ENCODE measurements at regions not wholly inside any gene's neighbourhood (a gene's known extent, or its start where the extent isn't known, plus 50 kb on each side); places are given as distances from the start of the nearest gene placed in this dataset.
"Not testable (repeated sequence)": the region's sequence is repeated elsewhere in the genome, so short reads cannot be mapped to it uniquely, and the experiment has no call there.

DNA sequence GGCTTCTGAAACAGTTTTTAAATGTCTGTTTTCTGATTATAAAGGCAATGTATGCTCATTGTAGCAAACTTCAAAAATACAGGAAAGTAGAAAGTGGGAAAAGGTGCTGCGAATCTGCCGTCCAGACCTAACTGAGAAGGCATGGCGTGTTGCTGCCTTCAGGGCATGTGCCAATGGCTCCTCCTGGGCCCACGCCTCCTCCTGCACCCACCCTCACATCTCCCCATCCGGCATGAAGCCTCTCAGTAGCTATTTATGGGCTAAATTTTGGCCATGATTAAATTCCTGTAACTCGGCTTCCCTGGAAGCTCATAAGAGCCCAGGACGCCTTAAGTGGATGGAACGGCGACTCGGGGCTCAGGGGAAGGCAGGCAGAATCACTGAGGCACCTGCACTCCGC lies 153.8 kb downstream of the LAT start:
- not testable (repeated sequence) for H3K9me3 ChIP-seq (ENCODE audit: low read length); H3K27ac ChIP-seq (ENCODE audit: low read depth, low read length); H3K27me3 ChIP-seq (ENCODE audit: control insufficient read depth in 1 of 2, insufficient read depth in 2 of 2, low read length in 2 of 2); H3K4me3 ChIP-seq (ENCODE audit: low read depth in 1 of 2, low read length in 2 of 2); H3K36me3 ChIP-seq (ENCODE audit: insufficient read depth, low read length); H3K9ac ChIP-seq (ENCODE audit: low read length); H3K4me1 ChIP-seq (ENCODE audit: insufficient read depth, low read length)

DNA sequence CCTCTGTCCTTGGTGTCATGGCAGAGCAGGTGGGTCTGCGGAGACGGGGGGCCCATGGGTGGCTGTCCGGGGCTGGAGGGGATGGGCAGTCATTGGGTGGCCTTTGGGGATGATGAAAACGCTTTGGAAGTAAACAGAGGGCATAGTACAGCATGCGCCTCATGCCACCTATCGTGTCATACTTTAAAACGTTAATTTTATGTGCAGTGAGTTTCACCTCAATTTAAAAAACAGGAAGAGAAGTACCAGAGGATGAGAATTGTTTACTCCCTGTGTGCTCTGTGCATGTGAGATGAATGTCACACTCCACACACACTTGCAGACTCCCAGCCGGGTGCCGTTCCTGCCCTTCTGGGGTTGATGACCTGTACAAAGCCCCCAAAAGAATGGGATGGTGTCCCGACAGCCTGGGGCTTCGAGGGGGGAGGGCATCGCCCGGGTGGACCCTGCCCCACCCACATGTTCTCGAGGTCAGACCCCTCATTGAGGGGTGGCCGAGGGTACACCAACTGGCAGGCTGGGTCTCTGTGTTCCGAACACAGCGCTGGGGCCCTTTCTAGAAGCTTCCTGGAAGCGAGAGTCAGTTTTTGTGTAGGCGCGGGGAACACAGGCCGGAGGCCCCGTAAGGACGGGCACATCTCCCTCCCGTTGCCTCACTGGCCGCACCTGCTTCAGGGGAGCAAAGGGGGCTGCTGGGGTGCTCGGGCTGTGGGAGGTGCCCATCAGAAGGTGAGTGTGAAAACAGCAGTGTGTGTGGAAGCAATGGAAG lies 153.2 kb downstream of the LAT start:
- H3K9ac ChIP-seq (ENCODE audit: low read length); H3K27me3 ChIP-seq (ENCODE audit: control insufficient read depth in 1 of 2, insufficient read depth in 2 of 2, low read length in 2 of 2); H3K27ac ChIP-seq (ENCODE audit: low read depth, low read length); H3K9me3 ChIP-seq (ENCODE audit: low read length); H3K36me3 ChIP-seq (ENCODE audit: insufficient read depth, low read length); H3K4me3 ChIP-seq (ENCODE audit: low read depth in 1 of 2, low read length in 2 of 2); H3K4me1 ChIP-seq (ENCODE audit: insufficient read depth, low read length): not testable (repeated sequence)

GRCh38 chr16:29137461-29137860 lies 152.6 kb downstream of the LAT start:
- not testable (repeated sequence) for H3K4me3 ChIP-seq (ENCODE audit: low read depth in 1 of 2, low read length in 2 of 2); H3K4me1 ChIP-seq (ENCODE audit: insufficient read depth, low read length); H3K27ac ChIP-seq (ENCODE audit: low read depth, low read length); H3K9me3 ChIP-seq (ENCODE audit: low read length); H3K27me3 ChIP-seq (ENCODE audit: control insufficient read depth in 1 of 2, insufficient read depth in 2 of 2, low read length in 2 of 2); H3K9ac ChIP-seq (ENCODE audit: low read length); H3K36me3 ChIP-seq (ENCODE audit: insufficient read depth, low read length)

DNA sequence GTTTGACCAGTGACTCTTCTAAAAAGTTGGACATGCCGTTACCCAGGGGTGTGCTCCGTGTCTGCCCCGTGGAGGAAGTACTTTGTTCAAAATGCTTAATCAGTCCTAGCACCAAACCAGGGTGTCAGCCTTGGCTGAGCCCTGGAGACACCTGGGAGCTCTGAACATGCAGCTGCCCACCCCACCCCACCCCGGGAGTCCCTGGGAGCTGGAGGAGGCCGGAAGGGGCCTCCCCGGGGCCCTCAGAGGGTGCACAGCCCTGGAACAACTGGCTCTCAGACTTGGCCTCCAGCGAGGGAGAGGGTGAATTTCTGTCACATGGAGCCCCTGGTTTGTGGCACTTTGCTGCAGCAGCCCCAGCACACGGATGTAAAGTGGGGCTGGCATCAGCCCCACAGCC lies 152.1 kb downstream of the LAT start:
- not testable (repeated sequence) for H3K27ac ChIP-seq (ENCODE audit: low read depth, low read length); H3K9ac ChIP-seq (ENCODE audit: low read length); H3K27me3 ChIP-seq (ENCODE audit: control insufficient read depth in 1 of 2, insufficient read depth in 2 of 2, low read length in 2 of 2); H3K4me1 ChIP-seq (ENCODE audit: insufficient read depth, low read length); H3K9me3 ChIP-seq (ENCODE audit: low read length); H3K4me3 ChIP-seq (ENCODE audit: low read depth in 1 of 2, low read length in 2 of 2); H3K36me3 ChIP-seq (ENCODE audit: insufficient read depth, low read length)

DNA sequence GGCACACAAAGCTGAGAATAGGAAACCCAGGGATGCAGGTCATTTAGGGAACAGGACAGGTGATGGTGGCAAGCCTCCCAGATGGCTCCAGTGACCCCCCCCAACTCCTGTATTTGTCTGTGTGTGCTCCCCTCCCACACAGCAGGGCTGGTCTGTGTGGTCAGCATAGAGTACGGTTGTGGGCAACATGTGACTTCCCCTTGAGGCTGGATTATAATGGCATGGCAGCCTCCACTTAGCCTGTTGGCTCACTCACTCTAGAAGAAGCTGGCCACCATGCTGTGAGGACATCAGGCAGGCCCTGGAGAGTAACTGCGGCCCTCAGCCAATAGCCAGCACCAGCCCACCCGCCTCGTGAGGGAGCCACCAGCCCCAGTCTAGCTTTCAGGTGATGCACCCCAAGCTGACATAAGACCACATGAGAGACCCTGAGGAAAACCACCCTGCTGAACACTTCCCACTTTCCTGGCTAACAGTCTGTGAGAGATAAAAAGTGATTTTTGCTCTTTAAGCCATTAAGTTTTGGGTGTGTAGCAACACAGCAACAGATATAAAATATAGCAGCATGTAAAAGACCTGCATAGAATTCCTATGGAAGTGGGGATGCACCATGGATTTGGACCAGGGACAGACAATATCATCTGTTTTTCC lies 151.3 kb downstream of the LAT start:
- H3K27me3 ChIP-seq (ENCODE audit: control insufficient read depth in 1 of 2, insufficient read depth in 2 of 2, low read length in 2 of 2); H3K4me1 ChIP-seq (ENCODE audit: insufficient read depth, low read length); H3K36me3 ChIP-seq (ENCODE audit: insufficient read depth, low read length); H3K9ac ChIP-seq (ENCODE audit: low read length); H3K27ac ChIP-seq (ENCODE audit: low read depth, low read length); H3K4me3 ChIP-seq (ENCODE audit: low read depth in 1 of 2, low read length in 2 of 2); H3K9me3 ChIP-seq (ENCODE audit: low read length): not testable (repeated sequence)

GRCh38 chr16:29135098-29135497 lies 150.2 kb downstream of the LAT start:
- not testable (repeated sequence) for H3K4me1 ChIP-seq (ENCODE audit: insufficient read depth, low read length); H3K9me3 ChIP-seq (ENCODE audit: low read length); H3K27ac ChIP-seq (ENCODE audit: low read depth, low read length); H3K36me3 ChIP-seq (ENCODE audit: insufficient read depth, low read length); H3K4me3 ChIP-seq (ENCODE audit: low read depth in 1 of 2, low read length in 2 of 2); H3K9ac ChIP-seq (ENCODE audit: low read length); H3K27me3 ChIP-seq (ENCODE audit: control insufficient read depth in 1 of 2, insufficient read depth in 2 of 2, low read length in 2 of 2)

DNA sequence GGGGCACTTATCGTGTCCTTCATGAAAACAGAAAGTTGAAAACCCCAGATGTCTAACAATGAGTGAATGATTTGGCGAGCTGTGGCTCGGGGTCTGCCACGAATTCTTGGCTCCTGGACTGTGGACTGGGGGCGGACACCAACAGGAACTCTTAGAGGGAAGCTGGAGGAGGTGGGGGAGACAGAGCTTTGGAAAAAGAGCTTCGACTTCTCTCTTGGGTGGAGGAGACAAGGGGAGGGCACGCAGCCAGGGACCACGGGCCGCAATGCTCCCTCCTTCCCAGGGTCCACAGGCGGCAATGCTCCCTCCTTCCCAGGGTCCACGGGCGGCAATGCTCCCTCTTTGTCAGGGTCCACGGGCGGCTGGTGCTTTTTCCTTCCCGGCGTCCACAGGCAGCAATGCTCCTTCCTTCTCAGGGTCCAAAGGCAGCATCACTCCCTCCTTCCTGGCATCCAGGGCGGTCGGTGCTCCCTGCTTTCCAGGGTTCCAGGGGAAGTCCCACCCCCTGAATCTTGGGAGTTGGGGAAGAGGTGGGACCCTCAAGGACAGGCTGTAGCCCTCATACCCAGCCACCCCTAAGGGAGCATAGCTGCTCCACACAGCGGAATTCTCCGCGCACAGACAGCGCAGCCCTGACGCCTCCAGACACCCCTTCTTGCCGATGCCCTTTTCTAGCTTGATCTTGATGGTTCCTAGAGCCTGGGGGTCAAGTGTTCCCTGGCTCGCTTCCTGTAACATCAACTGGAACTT lies 149.0 kb downstream of the LAT start:
- H3K9me3 ChIP-seq (ENCODE audit: low read length); H3K27ac ChIP-seq (ENCODE audit: low read depth, low read length); H3K4me1 ChIP-seq (ENCODE audit: insufficient read depth, low read length); H3K9ac ChIP-seq (ENCODE audit: low read length); H3K36me3 ChIP-seq (ENCODE audit: insufficient read depth, low read length); H3K4me3 ChIP-seq (ENCODE audit: low read depth in 1 of 2, low read length in 2 of 2); H3K27me3 ChIP-seq (ENCODE audit: control insufficient read depth in 1 of 2, insufficient read depth in 2 of 2, low read length in 2 of 2): not testable (repeated sequence)

- H3K27me3 ChIP-seq (ENCODE audit: control insufficient read depth in 1 of 2, insufficient read depth in 2 of 2, low read length in 2 of 2); H3K36me3 ChIP-seq (ENCODE audit: insufficient read depth, low read length); H3K9ac ChIP-seq (ENCODE audit: low read length); H3K4me3 ChIP-seq (ENCODE audit: low read depth in 1 of 2, low read length in 2 of 2); H3K27ac ChIP-seq (ENCODE audit: low read depth, low read length); H3K4me1 ChIP-seq (ENCODE audit: insufficient read depth, low read length); H3K9me3 ChIP-seq (ENCODE audit: low read length): not testable (repeated sequence)
Observed at GRCh38 chr16:29132869-29133268, 148.0 kb downstream of the LAT start.

GRCh38 chr16:29132444-29132843 lies 147.6 kb downstream of the LAT start:
- not testable (repeated sequence) for H3K27me3 ChIP-seq (ENCODE audit: control insufficient read depth in 1 of 2, insufficient read depth in 2 of 2, low read length in 2 of 2); H3K4me1 ChIP-seq (ENCODE audit: insufficient read depth, low read length); H3K36me3 ChIP-seq (ENCODE audit: insufficient read depth, low read length); H3K9me3 ChIP-seq (ENCODE audit: low read length); H3K9ac ChIP-seq (ENCODE audit: low read length); H3K4me3 ChIP-seq (ENCODE audit: low read depth in 1 of 2, low read length in 2 of 2); H3K27ac ChIP-seq (ENCODE audit: low read depth, low read length)

DNA sequence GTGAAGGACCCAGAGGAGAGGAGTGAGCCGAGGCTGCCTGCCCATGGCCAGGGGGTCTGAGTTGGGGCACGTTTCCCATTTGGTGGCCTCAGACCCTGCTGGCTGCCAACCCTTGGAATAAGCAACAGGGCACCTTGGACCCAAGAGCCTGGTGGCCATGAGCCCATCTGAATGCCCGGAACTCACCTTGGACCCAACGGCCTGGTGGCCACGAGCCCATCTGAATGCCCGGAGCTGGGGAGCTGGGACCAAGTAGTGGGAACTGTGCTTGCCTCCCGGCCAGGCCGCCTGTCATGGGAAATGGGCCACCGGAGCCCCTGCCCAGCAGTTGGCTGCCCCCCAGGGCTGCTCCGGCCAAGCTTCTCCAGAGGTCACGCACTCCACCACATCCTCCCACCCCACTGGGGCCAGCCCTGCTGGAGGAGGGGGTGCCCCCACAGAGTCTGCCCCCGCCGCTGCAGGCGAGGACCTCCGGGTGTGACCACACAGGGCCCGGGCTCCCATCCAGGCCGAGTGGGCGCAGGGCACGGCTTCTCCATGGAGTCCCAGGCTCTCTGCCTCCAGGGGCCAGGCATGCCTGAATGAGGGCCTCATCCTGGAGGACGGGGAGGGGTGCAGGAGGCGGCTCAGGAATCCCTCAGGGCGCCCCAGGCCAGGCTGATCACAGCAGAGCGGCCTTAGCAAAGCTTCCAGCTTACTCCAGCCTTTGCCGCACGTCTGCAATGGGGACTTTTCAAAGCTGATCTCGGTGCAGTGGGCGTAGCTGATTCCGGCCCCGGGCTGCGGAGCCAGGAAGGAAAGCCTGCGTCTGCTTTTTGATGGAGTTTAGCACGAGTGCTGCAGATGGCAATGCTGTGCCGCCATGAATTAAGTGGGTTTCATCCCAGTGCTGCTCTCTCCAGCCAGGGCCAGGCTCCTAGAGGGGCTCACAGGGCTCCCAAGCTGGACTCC lies 146.3 kb downstream of the LAT start:
- not testable (repeated sequence) for H3K27me3 ChIP-seq (ENCODE audit: control insufficient read depth in 1 of 2, insufficient read depth in 2 of 2, low read length in 2 of 2); H3K27ac ChIP-seq (ENCODE audit: low read depth, low read length); H3K4me1 ChIP-seq (ENCODE audit: insufficient read depth, low read length); H3K9ac ChIP-seq (ENCODE audit: low read length); H3K36me3 ChIP-seq (ENCODE audit: insufficient read depth, low read length); H3K9me3 ChIP-seq (ENCODE audit: low read length); H3K4me3 ChIP-seq (ENCODE audit: low read depth in 1 of 2, low read length in 2 of 2)

GRCh38 chr16:29130131-29130711 lies 145.4 kb downstream of the LAT start:
- not testable (repeated sequence) for H3K9ac ChIP-seq (ENCODE audit: low read length); H3K9me3 ChIP-seq (ENCODE audit: low read length); H3K27me3 ChIP-seq (ENCODE audit: control insufficient read depth in 1 of 2, insufficient read depth in 2 of 2, low read length in 2 of 2); H3K27ac ChIP-seq (ENCODE audit: low read depth, low read length); H3K4me1 ChIP-seq (ENCODE audit: insufficient read depth, low read length); H3K4me3 ChIP-seq (ENCODE audit: low read depth in 1 of 2, low read length in 2 of 2); H3K36me3 ChIP-seq (ENCODE audit: insufficient read depth, low read length)

Measured in muscle layer of colon (tissue), 2 donors.